ENCODE measurements at regions not wholly inside any gene's neighbourhood (a gene's known extent, or its start where the extent isn't known, plus 50 kb on each side); places are given as distances from the start of the nearest gene placed in this dataset.

GRCh38 chr3:28114893-28115292, 126.5 kb upstream of the CMC1 start (continued):
- 0 out of 2 replicates have a peak, but pooled peaks have one; percentile 38 for TF ChIP-seq AFF4 (CRISPR knock-in tag; IDR thresholded peaks at IDR 0.05)
- TF ChIP-seq, protein P1, sequence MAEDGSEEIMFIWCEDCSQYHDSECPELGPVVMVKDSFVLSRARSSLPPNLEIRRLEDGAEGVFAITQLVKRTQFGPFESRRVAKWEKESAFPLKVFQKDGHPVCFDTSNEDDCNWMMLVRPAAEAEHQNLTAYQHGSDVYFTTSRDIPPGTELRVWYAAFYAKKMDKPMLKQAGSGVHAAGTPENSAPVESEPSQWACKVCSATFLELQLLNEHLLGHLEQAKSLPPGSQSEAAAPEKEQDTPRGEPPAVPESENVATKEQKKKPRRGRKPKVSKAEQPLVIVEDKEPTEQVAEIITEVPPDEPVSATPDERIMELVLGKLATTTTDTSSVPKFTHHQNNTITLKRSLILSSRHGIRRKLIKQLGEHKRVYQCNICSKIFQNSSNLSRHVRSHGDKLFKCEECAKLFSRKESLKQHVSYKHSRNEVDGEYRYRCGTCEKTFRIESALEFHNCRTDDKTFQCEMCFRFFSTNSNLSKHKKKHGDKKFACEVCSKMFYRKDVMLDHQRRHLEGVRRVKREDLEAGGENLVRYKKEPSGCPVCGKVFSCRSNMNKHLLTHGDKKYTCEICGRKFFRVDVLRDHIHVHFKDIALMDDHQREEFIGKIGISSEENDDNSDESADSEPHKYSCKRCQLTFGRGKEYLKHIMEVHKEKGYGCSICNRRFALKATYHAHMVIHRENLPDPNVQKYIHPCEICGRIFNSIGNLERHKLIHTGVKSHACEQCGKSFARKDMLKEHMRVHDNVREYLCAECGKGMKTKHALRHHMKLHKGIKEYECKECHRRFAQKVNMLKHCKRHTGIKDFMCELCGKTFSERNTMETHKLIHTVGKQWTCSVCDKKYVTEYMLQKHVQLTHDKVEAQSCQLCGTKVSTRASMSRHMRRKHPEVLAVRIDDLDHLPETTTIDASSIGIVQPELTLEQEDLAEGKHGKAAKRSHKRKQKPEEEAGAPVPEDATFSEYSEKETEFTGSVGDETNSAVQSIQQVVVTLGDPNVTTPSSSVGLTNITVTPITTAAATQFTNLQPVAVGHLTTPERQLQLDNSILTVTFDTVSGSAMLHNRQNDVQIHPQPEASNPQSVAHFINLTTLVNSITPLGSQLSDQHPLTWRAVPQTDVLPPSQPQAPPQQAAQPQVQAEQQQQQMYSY (CRISPR knock-in tag; IDR thresholded peaks at IDR 0.05) = no peak
- TF ChIP-seq ZNF543 (CRISPR knock-in tag; IDR thresholded peaks at IDR 0.05) = peak; percentile 60; the same call in 1 of the 2 replicates
- TF ChIP-seq ZNF468 (CRISPR knock-in tag; IDR thresholded peaks at IDR 0.05) = no peak
- no peak for TF ChIP-seq POLR2AphosphoS5 (IDR thresholded peaks at IDR 0.05; ENCODE audit: low read depth, low read length)
- TF ChIP-seq ZNF720 (CRISPR knock-in tag; IDR thresholded peaks at IDR 0.05) = no peak
- TF ChIP-seq, protein P2, sequence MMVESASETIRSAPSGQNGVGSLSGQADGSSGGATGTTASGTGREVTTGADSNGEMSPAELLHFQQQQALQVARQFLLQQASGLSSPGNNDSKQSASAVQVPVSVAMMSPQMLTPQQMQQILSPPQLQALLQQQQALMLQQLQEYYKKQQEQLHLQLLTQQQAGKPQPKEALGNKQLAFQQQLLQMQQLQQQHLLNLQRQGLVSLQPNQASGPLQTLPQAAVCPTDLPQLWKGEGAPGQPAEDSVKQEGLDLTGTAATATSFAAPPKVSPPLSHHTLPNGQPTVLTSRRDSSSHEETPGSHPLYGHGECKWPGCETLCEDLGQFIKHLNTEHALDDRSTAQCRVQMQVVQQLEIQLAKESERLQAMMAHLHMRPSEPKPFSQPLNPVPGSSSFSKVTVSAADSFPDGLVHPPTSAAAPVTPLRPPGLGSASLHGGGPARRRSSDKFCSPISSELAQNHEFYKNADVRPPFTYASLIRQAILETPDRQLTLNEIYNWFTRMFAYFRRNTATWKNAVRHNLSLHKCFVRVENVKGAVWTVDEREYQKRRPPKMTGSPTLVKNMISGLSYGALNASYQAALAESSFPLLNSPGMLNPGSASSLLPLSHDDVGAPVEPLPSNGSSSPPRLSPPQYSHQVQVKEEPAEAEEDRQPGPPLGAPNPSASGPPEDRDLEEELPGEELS (CRISPR knock-in tag; IDR thresholded peaks at IDR 0.05) = peak; percentile 92
- no peak; the same call in 1 of the 2 replicates for TF ChIP-seq GTF3A (CRISPR knock-in tag; conservative IDR thresholded peaks at IDR 0.05)
- no peak for TF ChIP-seq ZNF142 (CRISPR knock-in tag; IDR thresholded peaks at IDR 0.05)
- no peak for TF ChIP-seq SRSF4 (IDR thresholded peaks at IDR 0.05; ENCODE audit: low read depth, low read length, poor library complexity, severe bottlenecking)
- TF ChIP-seq TOE1 (CRISPR knock-in tag; IDR thresholded peaks at IDR 0.05) = no peak
- no peak for TF ChIP-seq PTBP1 (IDR thresholded peaks at IDR 0.05; ENCODE audit: low read depth, low read length, poor library complexity, severe bottlenecking)
- TF ChIP-seq TEAD2 (CRISPR knock-in tag; IDR thresholded peaks at IDR 0.05) = no peak
- no peak for TF ChIP-seq ZNF333 (CRISPR knock-in tag; IDR thresholded peaks at IDR 0.05; ENCODE audit: borderline replicate concordance)

Measured in HepG2 (cell line).